Embryonic facial prominence (tissue), 1 donor: ENCODE measurements at regions not wholly inside any gene's neighbourhood (a gene's known extent, or its start where the extent isn't known, plus 50 kb on each side); places are given as distances from the start of the nearest gene placed in this dataset.

ENCODE experiments used
- DNase-seq: peaks from one replicate; pipeline ENCODE4 v3.0.0-alpha.2; 2016; ENCODE audit errors: extremely low spot score

- no peak for DNase-seq
Measured at GRCh38 chrX:109928596-109929335, 74.1 kb upstream of the TMEM164 start.

DNA sequence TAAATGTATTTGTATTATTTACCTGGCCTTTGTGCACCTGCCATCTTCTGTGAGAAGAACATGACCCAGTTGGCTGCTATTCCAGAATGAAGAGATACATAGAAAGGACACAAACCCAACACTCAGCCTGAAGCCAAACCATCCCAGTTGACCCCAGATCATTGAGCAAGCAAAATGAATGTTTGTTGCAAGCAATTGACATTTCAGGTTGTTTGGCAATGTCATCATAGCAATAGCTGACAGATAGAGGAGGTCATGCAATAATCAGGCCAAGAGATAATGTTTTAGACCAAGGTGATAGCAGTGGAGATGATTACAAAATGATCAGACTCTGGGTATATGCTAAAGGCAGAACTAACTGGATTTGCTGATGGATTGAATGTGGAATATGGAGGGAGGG, 71.2 kb upstream of the TMEM164 start:
- DNase-seq, result no peak

DNA sequence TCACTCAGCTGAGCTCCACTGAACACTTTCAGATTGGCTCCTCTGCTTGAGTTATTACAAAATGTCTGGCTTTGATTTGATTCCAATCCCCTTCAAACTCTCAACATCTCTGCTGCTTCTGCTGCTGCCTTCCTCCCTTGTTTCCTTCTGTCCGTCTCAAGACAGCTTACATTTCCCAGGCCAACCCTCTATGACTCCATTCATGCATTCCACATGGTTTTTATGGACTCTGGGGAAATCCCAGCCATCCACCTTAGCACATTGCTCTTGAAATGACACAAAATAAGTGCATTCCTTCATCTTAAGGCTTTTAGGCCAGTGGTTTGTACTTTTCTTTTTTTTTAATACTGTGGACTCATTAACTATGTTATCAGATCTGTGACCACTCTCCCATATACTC, 68.5 kb upstream of the TMEM164 start:
- no peak for DNase-seq

DNA sequence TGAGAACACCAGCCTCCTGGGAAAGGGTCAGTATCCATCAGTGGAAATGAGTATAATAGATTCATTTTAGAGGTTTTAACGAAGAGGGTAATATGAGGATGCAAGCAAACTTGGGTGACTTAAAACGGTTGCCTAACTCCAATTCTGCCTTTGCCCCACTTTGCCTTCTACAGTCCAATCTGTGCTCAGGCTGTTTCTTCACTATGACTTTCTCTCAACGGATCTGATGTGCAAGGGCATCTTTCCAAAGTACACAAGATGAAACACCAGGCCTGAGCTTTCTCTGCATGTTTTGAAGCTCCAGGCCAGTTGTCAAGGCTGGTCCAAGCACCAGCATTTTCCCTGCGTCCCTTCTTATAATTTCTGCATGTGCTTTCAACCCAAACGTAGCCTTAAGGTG, 68.0 kb upstream of the TMEM164 start:
- no peak for DNase-seq

DNA sequence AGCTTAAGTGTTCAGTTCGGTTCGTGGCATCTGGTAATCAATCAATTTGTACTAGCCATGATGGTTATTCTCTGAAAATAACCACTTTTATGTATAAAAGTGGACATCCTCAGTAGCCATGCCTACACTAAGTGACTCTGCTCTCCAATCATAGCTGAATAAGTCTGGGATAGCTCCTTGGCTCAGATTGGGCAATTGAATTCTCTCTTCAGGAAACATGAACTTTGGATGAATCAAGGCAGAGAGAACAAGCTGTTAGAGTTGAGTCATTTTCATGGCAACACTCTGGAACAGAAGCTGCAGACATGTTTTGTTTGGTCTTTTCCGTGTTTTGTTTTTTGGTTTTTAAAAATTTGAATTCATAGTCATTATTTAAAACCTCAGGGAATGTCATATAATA, 66.8 kb upstream of the TMEM164 start:
- no peak for DNase-seq

DNA sequence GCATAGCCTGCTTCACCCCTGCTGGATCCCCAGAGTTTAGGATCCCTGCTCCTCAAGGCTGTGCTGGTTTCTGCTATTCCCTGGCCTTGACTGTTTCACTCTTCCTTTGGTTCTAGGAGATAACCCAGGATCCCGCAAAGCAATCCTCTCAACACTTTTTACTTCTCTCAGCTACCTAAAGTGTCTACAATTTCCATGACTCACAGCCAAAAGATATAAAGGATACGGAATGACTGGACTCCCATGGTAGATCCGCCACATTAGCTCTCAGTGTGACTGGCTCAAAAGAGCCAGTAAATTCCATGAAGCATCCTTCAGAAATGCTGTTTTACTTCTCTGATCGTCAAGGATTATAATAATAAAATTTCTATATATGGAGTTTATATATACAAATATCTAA, 66.3 kb upstream of the TMEM164 start:
- no peak for DNase-seq

- no peak for DNase-seq
Measured at GRCh38 chrX:109939498-109939897, 63.4 kb upstream of the TMEM164 start.

DNA sequence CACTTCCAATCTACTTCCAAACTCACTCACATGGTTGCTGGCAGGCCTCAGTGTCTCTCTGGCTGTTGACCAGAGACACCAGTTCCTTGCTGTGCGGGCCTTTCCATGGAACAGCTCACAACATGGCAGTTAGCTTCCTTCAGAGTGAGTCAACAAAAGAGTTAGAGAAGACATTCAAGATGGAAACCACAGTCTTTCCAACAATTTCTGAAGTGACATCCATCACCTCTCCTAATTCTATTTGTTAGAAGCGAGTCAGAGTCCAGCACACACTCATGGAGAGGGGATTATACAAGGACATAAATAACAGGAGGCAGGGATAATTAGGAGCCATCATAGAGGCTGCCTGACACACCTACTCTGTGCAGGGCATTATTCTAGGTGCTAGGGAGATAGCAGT, 62.5 kb upstream of the TMEM164 start:
- DNase-seq, result no peak

- DNase-seq, result no peak
Measured at GRCh38 chrX:109943092-109943739, 59.7 kb upstream of the TMEM164 start.

DNA sequence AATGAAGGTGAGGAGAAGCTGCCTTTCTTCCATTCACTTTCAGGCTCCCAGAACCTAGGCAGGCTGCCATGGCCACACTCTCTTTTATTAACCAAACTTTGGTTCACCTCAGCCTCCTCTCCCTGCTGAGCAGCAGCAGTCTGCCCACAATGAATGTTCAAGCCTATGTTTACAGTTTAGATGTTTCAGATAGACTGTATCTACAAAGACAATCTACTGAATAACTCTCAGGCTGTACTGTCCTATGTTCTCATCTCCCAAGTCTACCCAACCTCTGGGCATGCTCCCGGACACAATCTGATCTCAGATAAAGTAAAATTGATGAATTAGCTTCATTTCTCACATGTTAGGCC, 59.2 kb upstream of the TMEM164 start:
- DNase-seq, result no peak

DNA sequence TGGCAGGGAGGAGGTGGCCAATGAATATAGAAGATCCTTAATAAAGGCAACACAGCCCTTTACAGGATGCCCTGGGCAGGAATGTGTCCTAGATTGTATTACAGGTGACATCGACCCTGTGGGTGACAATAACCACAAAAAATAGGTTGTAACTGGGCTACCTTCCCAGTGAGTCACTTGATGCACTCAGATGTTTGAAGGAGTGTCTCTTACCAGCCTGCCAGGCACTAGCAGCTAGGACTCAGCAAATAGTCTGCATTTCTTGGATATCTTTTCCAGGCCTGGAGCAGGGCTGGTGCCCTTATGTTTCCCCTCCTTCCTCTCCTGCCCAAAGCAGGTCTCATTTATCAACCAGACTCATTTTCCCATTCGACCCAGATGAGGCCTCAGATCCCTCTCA, 50.9 kb upstream of the TMEM164 start:
- no peak for DNase-seq

DNA sequence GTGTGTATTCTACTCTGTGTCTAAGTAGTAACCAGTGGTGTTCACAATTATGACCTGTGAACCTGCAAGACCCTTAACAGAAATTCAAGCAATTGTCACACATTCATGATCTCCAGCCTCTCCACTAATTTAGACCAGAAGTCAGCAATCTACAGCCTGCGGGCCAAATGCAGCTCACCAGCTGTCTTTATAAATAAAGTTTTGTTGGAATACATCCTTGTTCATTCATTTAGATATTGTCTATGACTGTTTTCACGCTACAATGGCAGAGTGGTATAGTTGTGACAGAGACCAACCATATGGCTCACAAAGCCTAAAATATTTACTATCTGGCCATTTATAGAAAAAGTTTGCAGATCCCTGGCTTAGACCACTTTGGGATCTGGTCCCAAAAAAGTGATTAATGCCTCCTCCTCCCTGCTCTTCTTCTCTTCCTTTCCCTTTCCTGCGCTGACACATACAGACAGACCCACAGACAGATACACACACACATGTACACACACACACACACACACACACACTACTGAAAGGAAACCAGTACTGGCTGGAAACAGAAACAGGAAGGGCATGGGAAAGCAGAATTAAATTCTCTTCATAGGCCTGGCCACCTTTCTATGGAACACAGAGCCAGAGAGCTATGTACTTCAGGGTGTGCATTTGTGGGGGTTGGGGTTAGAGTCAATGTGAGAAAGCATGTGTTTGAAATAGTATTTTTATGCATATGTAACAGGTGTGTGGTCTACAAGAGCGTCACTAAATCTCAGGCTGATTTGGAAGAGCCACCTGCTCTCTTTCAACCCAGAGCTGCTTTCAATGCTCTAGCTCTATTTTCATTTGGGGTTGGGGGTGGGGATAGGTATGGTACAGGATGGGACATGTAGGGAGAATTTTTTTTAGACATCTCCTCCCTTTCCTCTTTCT, 49.7 kb upstream of the TMEM164 start:
- DNase-seq, result no peak
